IMR-90 (cell line): ENCODE measurements at regions not wholly inside any gene's neighbourhood (a gene's known extent, or its start where the extent isn't known, plus 50 kb on each side); places are given as distances from the start of the nearest gene placed in this dataset.

ENCODE experiments used
- ATAC-seq: fragments of 200-7000 bp; cut with Tn5 transposase; 2 replicates; pipeline ENCODE4 v1.9.1; 2020; ENCODE audit warnings: low read depth, mild to moderate bottlenecking, moderate library complexity
- BruUV-seq: library from RNA; stranded (reverse); fragments of 400-500 nt; replicated peaks from 2 replicates; lab custom pipeline; 2021; lab: Mats Ljungman, UMichigan
- CTCF ChIA-PET: fragments of 300-600 bp; formaldehyde crosslinking; extraction: SDS; loops from one replicate; lab custom pipeline; 2021; ENCODE audit warnings: antibody characterized with exemption; lab: Yijun Ruan, JAX
- POLR2A ChIA-PET: fragments of 300-600 bp; sonication (Branson Sonifier 250); formaldehyde crosslinking; loops from one replicate; lab custom pipeline; 2022; ENCODE audit warnings: antibody characterized with exemption; ENCODE audit not compliant: unreplicated experiment; lab: Charles Lee
- DNase-seq: peaks from one replicate; pipeline ENCODE4 v3.0.0; 2013
- H2AFZ ChIP-seq: replicated peaks from 2 replicates; pipeline ENCODE3; 2013; ENCODE audit warnings: low read length, mild to moderate bottlenecking; ENCODE audit not compliant: poor library complexity
- H2AK5ac ChIP-seq: 2 replicates; pipeline ENCODE4 v1.6.1; 2013; ENCODE audit warnings: low read depth, low read length, inconsistent platforms
- H2AK9ac ChIP-seq: replicated peaks from 2 replicates; pipeline ENCODE3; 2013; ENCODE audit warnings: mild to moderate bottlenecking, low read depth, low read length, moderate library complexity; ENCODE audit not compliant: poor library complexity
- H2BK120ac ChIP-seq: 2 replicates; pipeline ENCODE4 v1.6.1; 2013; ENCODE audit warnings: low read depth, low read length, inconsistent platforms
- H2BK15ac ChIP-seq: 3 replicates; pipeline ENCODE4 v1.6.1; 2013; ENCODE audit warnings: low read depth, low read length, inconsistent platforms
- H2BK20ac ChIP-seq: 2 replicates; pipeline ENCODE4 v1.6.1; 2013; ENCODE audit warnings: low read depth, mild to moderate bottlenecking, inconsistent platforms, low read length, moderate library complexity
- H2BK5ac ChIP-seq: 2 replicates; pipeline ENCODE4 v1.6.1; 2013; ENCODE audit warnings: mild to moderate bottlenecking, low read depth, low read length, inconsistent platforms; ENCODE audit not compliant: poor library complexity, severe bottlenecking
- H3K14ac ChIP-seq: replicated peaks from 2 replicates; pipeline ENCODE4 v1.6.1; 2013; ENCODE audit warnings: low read depth, low read length, inconsistent platforms
- H3K18ac ChIP-seq: 2 replicates; pipeline ENCODE4 v1.6.1; 2013; ENCODE audit warnings: low read depth, low read length, control low read depth
- H3K23ac ChIP-seq: 2 replicates; pipeline ENCODE4 v1.6.1; 2013; ENCODE audit warnings: low read depth, low read length, inconsistent platforms
- H3K27ac ChIP-seq: 2 replicates; pipeline ENCODE4 v1.5.1; 2013; ENCODE audit warnings: mild to moderate bottlenecking, control low read depth, low read length; ENCODE audit not compliant: insufficient read depth
- H3K27me3 ChIP-seq: 2 replicates; pipeline ENCODE4 v1.6.1; 2013; ENCODE audit warnings: low read length; ENCODE audit not compliant: control insufficient read depth, insufficient read depth
- H3K36me3 ChIP-seq: 2 replicates; pipeline ENCODE4 v1.6.1; 2013; ENCODE audit warnings: low read length, mixed read lengths; ENCODE audit not compliant: control insufficient read depth, insufficient read depth
- H3K4ac ChIP-seq: 2 replicates; pipeline ENCODE4 v1.6.1; 2013; ENCODE audit warnings: low read depth, low read length, inconsistent platforms
- H3K4me1 ChIP-seq: 2 replicates; pipeline ENCODE4 v1.6.1; 2013; ENCODE audit warnings: low read length, mixed read lengths; ENCODE audit not compliant: control insufficient read depth, insufficient read depth
- H3K4me2 ChIP-seq: 2 replicates; pipeline ENCODE4 v1.6.1; 2013; ENCODE audit warnings: low read depth, mild to moderate bottlenecking, control low read depth, low read length, moderate library complexity
- H3K4me3 ChIP-seq: 2 replicates; pipeline ENCODE4 v1.5.1; 2013; ENCODE audit warnings: low read depth, mild to moderate bottlenecking, control low read depth, low read length, moderate library complexity; ENCODE audit not compliant: insufficient read depth
- H3K56ac ChIP-seq: 2 replicates; pipeline ENCODE4 v1.6.1; 2013; ENCODE audit warnings: low read length, inconsistent platforms; ENCODE audit not compliant: insufficient read depth; ENCODE audit errors: extremely low read depth
- H3K79me1 ChIP-seq, 2 experiments: 2 replicates each; pipeline ENCODE4 v1.6.1; 2013; ENCODE audit warnings: low read length in 2 of 2, inconsistent platforms in 1 of 2, low read depth in 1 of 2
- H3K9ac ChIP-seq: 2 replicates; pipeline ENCODE4 v1.6.1; 2013; ENCODE audit warnings: low read depth, low read length, control low read depth
- H3K9me1 ChIP-seq: 2 replicates; pipeline ENCODE4 v1.6.1; 2013; ENCODE audit warnings: low read length, inconsistent platforms; ENCODE audit not compliant: insufficient read depth
- H3K9me3 ChIP-seq: 2 replicates; pipeline ENCODE4 v1.6.1; 2013; ENCODE audit warnings: low read length; ENCODE audit not compliant: control insufficient read depth, insufficient read depth
- H4K20me1 ChIP-seq: 2 replicates; pipeline ENCODE4 v1.6.1; 2013; ENCODE audit warnings: low read length, inconsistent platforms; ENCODE audit not compliant: insufficient read depth
- H4K5ac ChIP-seq: 2 replicates; pipeline ENCODE4 v1.6.1; 2013; ENCODE audit warnings: mild to moderate bottlenecking, low read depth, low read length, control low read depth
- H4K8ac ChIP-seq, 2 experiments: 2 replicates each; pipeline ENCODE4 v1.6.1; 2013; ENCODE audit warnings: low read depth in 2 of 2, low read length in 2 of 2, control low read depth in 1 of 2, inconsistent platforms in 1 of 2
- H4K91ac ChIP-seq: 2 replicates; pipeline ENCODE4 v1.6.1; 2013; ENCODE audit warnings: low read depth, low read length, inconsistent platforms; ENCODE audit not compliant: insufficient read depth
- FOS ChIP-seq: fragments of 150-350 bp; IDR thresholded peaks from 2 replicates; pipeline ENCODE4 v1.6.1; 2016; ENCODE audit warnings: low read depth, low read length
- MAFK ChIP-seq: IDR thresholded peaks from 2 replicates; pipeline ENCODE4 v1.6.1; 2012; ENCODE audit warnings: low read depth, low read length, improper control_type of control experiment
- MXI1 ChIP-seq: IDR thresholded peaks from 2 replicates; pipeline ENCODE4 v1.6.1; 2012; ENCODE audit warnings: low read depth, mild to moderate bottlenecking, low read length, moderate library complexity, borderline replicate concordance
- RAD21 ChIP-seq: IDR thresholded peaks from 2 replicates; pipeline ENCODE4 v1.6.1; 2012; ENCODE audit warnings: low read length, improper control_type of control experiment
- RFX5 ChIP-seq: IDR thresholded peaks from 2 replicates; pipeline ENCODE4 v1.8.0; 2012; ENCODE audit warnings: low read depth, mild to moderate bottlenecking, low read length, moderate library complexity
- WGBS, 2 experiments: methylation state at CpG; one replicate each; pipeline versions ENCODE4 v1.1.5 to v1.1.7; 2013; ENCODE audit warnings: missing lambda C conversion rate in 2 of 2; ENCODE audit not compliant: insufficient read length in 1 of 2; ENCODE audit errors: extremely low coverage in 2 of 2; 5-methylcytosine and 5-hydroxymethylcytosine counted together
- dilution Hi-C: fragments of 300-500 bp; cut with HindIII; formaldehyde crosslinking; loops from one replicate; pipeline ENCODE4 v1.14.3; 2018; ENCODE audit warnings: low sequenced_read_pairs; ENCODE audit not compliant: unreplicated experiment
- in situ Hi-C: fragments of 300-500 bp; cut with MboI; formaldehyde crosslinking; loops from 3 replicates; pipeline ENCODE4 v1.14.3; 2019; ENCODE audit warnings: low sequenced_read_pairs, inconsistent platforms, mixed read lengths
- intact Hi-C: fragments of 100-400 bp; cut with micrococcal nuclease; formaldehyde crosslinking; loops from 2 replicates; pipeline ENCODE4 v1.10.0; 2022

DNA sequence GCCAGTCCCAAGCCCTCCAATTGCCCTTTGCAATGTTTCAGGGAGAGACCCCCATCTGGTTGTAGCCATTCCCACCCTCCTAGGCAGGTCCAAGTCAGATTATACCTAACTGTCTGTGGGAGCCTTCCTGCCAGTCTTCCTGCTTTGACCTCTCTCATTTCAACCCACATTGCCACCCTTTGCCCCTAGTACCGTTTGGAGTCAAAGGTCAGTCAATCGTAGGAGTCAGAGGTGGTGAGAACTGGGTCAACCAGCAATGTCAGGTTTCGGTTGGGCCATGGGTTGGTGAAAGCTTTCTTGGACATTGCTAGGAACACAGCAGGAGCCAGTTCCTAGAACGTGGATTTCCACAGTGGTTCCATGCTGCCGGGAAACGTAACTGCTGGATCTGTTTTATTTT is 269.4 kb upstream of the GHITM start:
- Histone ChIP-seq H4K20me1 (no peaks in the 10 kb centered on the region), H3K36me3 (no peaks in the 10 kb centered on the region), H4K8ac (no peak overlapping the region), H3K9ac (no peak overlapping the region), H2BK120ac (no peak overlapping the region), H4K91ac (no peak overlapping the region), H3K14ac (no peak overlapping the region), H3K9me1 (no peaks in the 10 kb centered on the region), H2AFZ (no peak overlapping the region), H3K4me1 (no peaks in the 10 kb centered on the region), H2AK9ac (no peak overlapping the region), H3K4me2 (no peak overlapping the region), H3K23ac (no peak overlapping the region), H3K9me3 (peaks cover 2% of the 10 kb centered on the region; the same call in 1 of the 2 replicates), H2AK5ac (no peak overlapping the region), H2BK20ac (no peak overlapping the region), H3K4me3 (no peak overlapping the region), H3K27me3 (no peaks in the 10 kb centered on the region), H3K27ac (no peak overlapping the region), H3K79me1 (no peaks in the 10 kb centered on the region), H3K56ac (no peak overlapping the region), H3K4ac (no peak overlapping the region), H2BK5ac (no peak overlapping the region), H3K18ac (no peak overlapping the region), H4K5ac (no peak overlapping the region), H2BK15ac (no peak overlapping the region)
- no TSS peak for BruUV-seq
- DNase-seq (no peak), ATAC-seq (no peak)
- in situ Hi-C loops (loop anchor here (25.0 kb wide), 1 partner anchor 1083 kb away; no protein-coding TSS in a partner anchor), dilution Hi-C loops (no loop called here), intact Hi-C loops (loop anchor here (2.0 to 5.0 kb wide), 2 partner anchors 227 to 1073 kb away; no protein-coding TSS in a partner anchor)
- TF ChIP-seq MAFK, result no peak
- TF ChIP-seq MXI1, result no peak
- no peak for TF ChIP-seq FOS
- no peak for TF ChIP-seq RAD21
- TF ChIP-seq RFX5, result no peak
- WGBS, 2 experiments, result 73% methylated on average over 4 of the region's 6 CpGs; no CpG with 5 or more reads in 1 of the 2 experiments
- ChIA-PET POLR2A (no interaction called here), CTCF (no interaction called here)
